HuH-7.5 (cell line): ENCODE measurements at regions not wholly inside any gene's neighbourhood (a gene's known extent, or its start where the extent isn't known, plus 50 kb on each side); places are given as distances from the start of the nearest gene placed in this dataset.
"Not testable (repeated sequence)": the region's sequence is repeated elsewhere in the genome, so short reads cannot be mapped to it uniquely, and the experiment has no call there.

ENCODE experiments used
- DNase-seq: peaks from one replicate; pipeline ENCODE4 v3.0.0; 2011; ENCODE audit warnings: low spot score

GRCh38 chr18:77329651-77330050, 80.0 kb downstream of the GALR1 start:
- DNase-seq: no peak

- DNase-seq: no peak
Observed at GRCh38 chr18:77334876-77335275, 85.2 kb downstream of the GALR1 start.

DNA sequence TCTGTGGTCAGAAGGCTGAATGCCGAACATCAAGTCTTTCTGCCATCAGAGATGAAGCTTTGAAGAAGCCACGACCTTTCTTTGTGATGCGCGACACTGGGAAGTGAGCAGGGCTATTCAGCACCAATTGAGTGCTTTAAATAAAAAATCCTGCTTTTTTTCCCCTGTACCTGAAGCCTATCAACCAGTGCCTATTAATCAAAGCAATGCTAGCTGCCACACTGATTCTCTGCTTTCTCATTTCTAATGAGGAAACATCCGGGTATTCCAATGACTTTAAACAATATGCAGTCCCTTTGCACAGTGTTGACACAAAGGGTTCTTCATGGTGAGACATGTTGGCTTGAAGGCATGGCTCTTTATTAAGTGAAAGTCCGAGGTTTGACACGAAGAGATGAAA, 88.0 kb downstream of the GALR1 start:
- no peak for DNase-seq

GRCh38 chr18:77339093-77339492, 89.4 kb downstream of the GALR1 start:
- DNase-seq: no peak

DNA sequence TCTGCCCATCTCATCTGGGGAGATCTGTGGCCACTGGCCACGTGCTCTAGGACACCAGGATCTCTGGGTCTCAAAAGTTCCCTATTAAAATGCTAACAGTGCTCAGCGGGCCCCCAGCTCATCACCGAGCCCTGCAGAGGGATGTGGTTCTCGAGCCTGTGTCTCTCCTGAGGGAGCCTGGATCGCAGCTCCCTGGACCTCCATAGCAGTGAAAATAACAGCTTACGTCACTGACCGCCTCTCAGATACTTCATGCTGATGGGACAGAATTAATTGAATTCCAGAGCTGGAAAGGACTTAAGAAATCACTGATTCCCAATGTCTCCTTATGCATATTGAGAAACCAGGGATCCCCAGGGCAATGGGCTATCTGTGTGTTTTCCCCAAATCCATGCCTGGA, 90.0 kb downstream of the GALR1 start:
- DNase-seq: no peak

DNA sequence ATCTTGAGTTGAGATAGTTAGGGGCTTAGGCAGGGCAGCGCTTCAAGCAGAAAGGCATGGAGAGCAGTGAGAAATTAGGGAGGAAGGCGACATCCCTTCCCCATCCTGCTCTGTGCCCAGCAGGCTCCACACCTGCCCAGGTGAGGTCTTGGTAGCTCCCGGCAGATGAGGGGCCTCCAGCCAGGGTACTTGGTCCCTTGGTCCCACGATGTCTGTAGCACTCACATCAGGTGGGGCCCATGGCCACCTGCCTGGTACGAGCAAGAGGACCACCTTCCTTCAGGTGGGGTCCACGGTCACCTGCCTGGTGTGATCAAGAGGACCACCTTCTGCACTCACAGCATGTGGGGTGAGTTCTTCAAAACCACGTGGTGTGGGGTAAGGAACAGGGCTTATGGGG, 91.2 kb downstream of the GALR1 start:
- no peak for DNase-seq

- DNase-seq: no peak
Observed at GRCh38 chr18:77341527-77342325, 92.1 kb downstream of the GALR1 start.

- no peak for DNase-seq
Observed at GRCh38 chr18:77342736-77343135, 93.1 kb downstream of the GALR1 start.

- DNase-seq: no peak
Observed at GRCh38 chr18:77343846-77344510, 94.3 kb downstream of the GALR1 start.

- DNase-seq: no peak
Observed at GRCh38 chr18:77344786-77345500, 95.3 kb downstream of the GALR1 start.

- DNase-seq: no peak
Observed at GRCh38 chr18:77346208-77346810, 96.7 kb downstream of the GALR1 start.

DNA sequence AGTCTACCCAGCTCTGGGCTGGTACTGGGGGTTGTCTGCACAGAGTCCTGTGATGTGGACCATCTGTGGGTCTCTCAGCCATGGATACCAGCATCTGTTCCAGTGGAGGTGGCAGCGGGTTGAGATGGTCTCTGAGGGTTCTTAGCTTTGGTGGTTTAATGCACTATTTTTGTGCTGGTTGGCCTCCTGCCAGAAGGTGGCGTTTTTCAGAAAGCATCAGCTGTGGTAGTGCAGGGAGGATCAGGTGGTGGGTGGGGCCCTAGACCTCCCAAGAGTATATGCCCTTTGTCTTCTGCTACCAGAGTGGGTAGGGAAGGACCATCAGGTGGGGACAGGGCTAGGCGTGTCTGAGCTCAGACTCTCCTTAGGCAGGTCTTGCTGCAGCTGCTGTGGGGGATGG, 103.7 kb downstream of the GALR1 start:
- DNase-seq: not testable (repeated sequence)

DNA sequence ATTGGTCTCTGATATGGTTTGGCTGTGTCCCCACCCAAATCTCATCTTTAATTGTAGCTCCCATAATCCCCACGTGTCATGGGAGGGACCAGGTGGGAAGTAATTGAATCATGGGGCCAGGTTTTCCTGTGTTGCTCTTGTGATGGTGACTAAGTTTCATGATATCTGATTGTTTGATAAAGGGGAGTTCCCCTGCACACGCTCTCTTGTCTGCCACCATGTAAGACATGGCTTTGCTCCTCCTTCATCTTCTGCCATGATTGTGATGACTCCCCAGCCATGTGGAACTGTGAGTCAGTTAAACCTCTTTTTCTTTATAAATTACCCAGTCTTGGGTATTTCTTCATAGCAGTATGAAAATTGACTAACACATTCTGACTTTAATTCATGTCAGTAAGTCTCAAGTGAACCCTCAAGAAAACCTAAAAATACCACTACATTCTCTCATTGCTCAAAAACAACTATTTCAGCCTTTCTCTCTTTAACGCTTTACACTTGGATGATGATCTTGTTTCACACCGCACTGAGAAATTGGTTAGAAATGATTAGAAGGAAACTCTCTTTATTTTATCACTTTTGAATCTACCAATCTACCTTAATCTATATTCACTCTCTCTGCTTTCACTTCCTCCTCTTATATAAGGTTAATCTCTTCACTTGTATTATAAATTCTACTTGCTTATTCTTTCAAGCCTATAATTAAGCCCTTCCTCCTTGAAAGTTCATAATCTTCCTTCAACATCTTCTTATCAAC, 110.1 kb downstream of the GALR1 start:
- no peak for DNase-seq

GRCh38 chr18:77360315-77361190, 110.9 kb downstream of the GALR1 start:
- DNase-seq: no peak

GRCh38 chr18:77361382-77361781, 111.7 kb downstream of the GALR1 start:
- DNase-seq: no peak

- no peak for DNase-seq
Observed at GRCh38 chr18:77365667-77366066, 116.0 kb downstream of the GALR1 start.

DNA sequence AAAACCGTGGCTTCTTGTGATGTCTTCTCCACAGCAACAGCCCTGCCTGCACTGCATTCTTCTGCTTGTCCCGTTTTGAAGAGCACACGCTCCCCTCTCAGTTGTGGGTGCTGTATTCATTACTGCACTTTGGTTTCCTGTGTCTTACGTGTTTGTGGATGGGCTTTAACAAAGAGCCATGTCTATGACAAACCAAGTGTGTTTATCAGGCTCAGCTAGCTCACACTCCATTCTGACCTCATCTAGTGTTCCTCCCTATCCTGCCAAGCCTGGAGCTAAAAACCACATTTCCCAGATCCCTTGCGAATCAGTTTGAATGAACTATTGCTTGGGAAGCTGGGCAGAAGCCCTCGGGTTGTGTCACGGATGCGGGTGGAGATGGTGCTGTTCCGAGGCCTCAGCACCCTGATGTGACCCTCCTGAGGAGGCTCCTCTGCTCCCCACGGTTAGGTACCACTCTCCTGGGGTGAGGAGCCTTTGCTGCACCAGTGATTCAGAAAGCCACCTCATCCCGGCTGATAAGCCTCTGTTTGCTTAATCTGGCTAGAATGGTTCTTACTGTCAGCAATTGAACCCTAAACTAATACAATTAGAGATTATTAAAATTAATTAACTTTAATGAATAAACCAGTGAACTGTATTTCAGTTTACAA, 116.5 kb downstream of the GALR1 start:
- no peak for DNase-seq

DNA sequence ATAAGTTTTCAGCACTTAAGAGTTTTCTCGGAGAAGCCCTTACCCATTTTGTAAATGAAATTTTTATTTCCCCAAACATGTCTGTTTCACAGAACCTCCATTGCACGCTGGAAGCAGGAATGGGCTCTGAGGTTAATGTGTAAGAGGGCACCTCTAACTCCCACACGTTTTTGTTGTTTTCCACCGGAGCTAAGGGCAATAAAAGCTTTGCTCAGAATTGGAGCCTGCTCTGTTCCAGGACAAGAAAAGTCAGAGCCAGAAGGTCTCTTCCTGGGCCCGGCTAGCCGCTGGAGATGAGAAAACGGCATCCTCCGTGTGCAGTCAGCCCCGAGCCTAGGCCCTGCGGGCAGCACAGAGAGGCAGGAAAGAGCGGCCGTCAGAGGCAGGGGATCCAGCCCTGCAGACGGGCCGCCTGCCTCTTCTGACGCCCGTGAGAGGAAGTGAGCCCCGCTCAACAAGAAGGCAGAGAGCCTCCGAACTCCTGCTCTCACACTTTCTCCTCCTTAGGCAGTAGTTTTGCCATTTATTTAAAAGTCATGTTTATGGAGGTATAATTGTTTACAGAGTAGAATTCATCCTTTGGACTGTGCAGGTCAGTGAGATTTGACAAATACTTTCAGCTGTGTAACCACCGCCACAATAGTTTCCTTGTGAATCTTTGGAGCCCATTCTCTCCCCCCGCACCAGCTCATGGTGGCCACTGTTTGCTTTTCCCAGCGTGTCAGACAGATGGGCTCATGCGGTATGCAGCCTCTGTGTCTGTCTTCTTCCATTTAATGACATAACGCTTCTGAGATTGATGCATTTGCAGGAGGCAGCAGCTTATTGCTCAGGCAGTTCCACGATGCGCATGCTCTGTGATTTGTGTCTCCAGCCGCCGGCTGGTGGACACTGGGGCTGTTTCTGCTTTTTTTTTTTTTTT, 117.3 kb downstream of the GALR1 start:
- no peak for DNase-seq

GRCh38 chr18:77369644-77370043, 120.0 kb downstream of the GALR1 start:
- DNase-seq: no peak
